H9 (cell line): ENCODE measurements at regions not wholly inside any gene's neighbourhood (a gene's known extent, or its start where the extent isn't known, plus 50 kb on each side); places are given as distances from the start of the nearest gene placed in this dataset.

Experiments used
- DNase-seq: peaks from one replicate; pipeline ENCODE4 v3.0.0-alpha.2; 2017
- H2AFZ ChIP-seq: one replicate; pipeline ENCODE4 v1.6.1; 2013; ENCODE audit warnings: mild to moderate bottlenecking, low read length, control low read depth, moderate library complexity
- H2AK5ac ChIP-seq: 2 replicates; pipeline ENCODE4 v1.6.1; 2013; ENCODE audit warnings: low read length, control low read depth, mixed read lengths; ENCODE audit not compliant: insufficient read length
- H2BK120ac ChIP-seq: one replicate; pipeline ENCODE4 v1.6.1; 2013; ENCODE audit warnings: low read depth, mild to moderate bottlenecking, low read length, control low read depth, inconsistent platforms; ENCODE audit not compliant: poor library complexity, severe bottlenecking
- H2BK12ac ChIP-seq: 2 replicates; pipeline ENCODE4 v1.6.1; 2013; ENCODE audit warnings: low read length, control low read depth, mixed read lengths, low read depth; ENCODE audit not compliant: insufficient read length
- H2BK15ac ChIP-seq: 2 replicates; pipeline ENCODE4 v1.6.1; 2013; ENCODE audit warnings: low read depth, low read length, control low read depth
- H2BK20ac ChIP-seq: one replicate; pipeline ENCODE4 v1.6.1; 2013; ENCODE audit warnings: low read depth, mild to moderate bottlenecking, low read length, control low read depth, inconsistent platforms; ENCODE audit not compliant: poor library complexity, severe bottlenecking
- H2BK5ac ChIP-seq: 2 replicates; pipeline ENCODE4 v1.6.1; 2013; ENCODE audit warnings: low read length, control low read depth, mixed read lengths; ENCODE audit not compliant: insufficient read length
- H3K14ac ChIP-seq: 2 replicates; pipeline ENCODE4 v1.6.1; 2013; ENCODE audit warnings: low read length, control low read depth; ENCODE audit not compliant: insufficient read depth
- H3K18ac ChIP-seq: 2 replicates; pipeline ENCODE4 v1.6.1; 2013; ENCODE audit warnings: low read depth, mild to moderate bottlenecking, mixed read lengths, low read length, control low read depth; ENCODE audit not compliant: insufficient read length
- H3K23ac ChIP-seq: 2 replicates; pipeline ENCODE4 v1.6.1; 2013; ENCODE audit warnings: low read length, control low read depth, mixed read lengths, low read depth; ENCODE audit not compliant: insufficient read length
- H3K23me2 ChIP-seq: 2 replicates; pipeline ENCODE4 v1.6.1; 2013; ENCODE audit warnings: low read depth, mild to moderate bottlenecking, mixed read lengths, low read length, control low read depth; ENCODE audit not compliant: insufficient read length, poor library complexity, severe bottlenecking
- H3K27ac ChIP-seq: 2 replicates; pipeline ENCODE4 v1.5.1; 2013; ENCODE audit warnings: low read length, control low read depth, mixed read lengths, low read depth; ENCODE audit not compliant: insufficient read length
- H3K27me3 ChIP-seq: 2 replicates; pipeline ENCODE4 v1.6.1; 2013; ENCODE audit warnings: low read length, control low read depth, inconsistent platforms; ENCODE audit not compliant: insufficient read depth
- H3K4ac ChIP-seq: 2 replicates; pipeline ENCODE4 v1.6.1; 2013; ENCODE audit warnings: low read depth, mild to moderate bottlenecking, control low read depth, inconsistent platforms, low read length, moderate library complexity
- H3K4me1 ChIP-seq: 2 replicates; pipeline ENCODE4 v1.6.1; 2013; ENCODE audit warnings: low read length, control low read depth, inconsistent platforms; ENCODE audit not compliant: insufficient read depth
- H3K4me2 ChIP-seq: 2 replicates; pipeline ENCODE4 v1.6.1; 2013; ENCODE audit warnings: low read length, control low read depth, mixed read lengths; ENCODE audit not compliant: insufficient read length, insufficient read depth
- H3K56ac ChIP-seq: 2 replicates; pipeline ENCODE4 v1.6.1; 2013; ENCODE audit warnings: low read depth, mild to moderate bottlenecking, mixed read lengths, low read length, control low read depth; ENCODE audit not compliant: insufficient read length
- H3K79me1 ChIP-seq: 2 replicates; pipeline ENCODE4 v1.6.1; 2013; ENCODE audit warnings: low read depth, mild to moderate bottlenecking, moderate library complexity, low read length, control low read depth, inconsistent platforms; ENCODE audit not compliant: insufficient read depth, poor library complexity, severe bottlenecking
- H3K79me2 ChIP-seq: 2 replicates; pipeline ENCODE4 v1.6.1; 2013; ENCODE audit warnings: low read length, control low read depth, inconsistent platforms; ENCODE audit not compliant: insufficient read depth
- H3K9ac ChIP-seq: 2 replicates; pipeline ENCODE4 v1.6.1; 2013; ENCODE audit warnings: low read length, control low read depth, mixed read lengths; ENCODE audit not compliant: insufficient read length; ENCODE audit errors: extremely low read depth
- H3K9me3 ChIP-seq: one replicate; pipeline ENCODE4 v1.6.1; 2013; ENCODE audit warnings: low read depth, low read length, inconsistent platforms; ENCODE audit not compliant: control insufficient read depth
- H3T11ph ChIP-seq: one replicate; pipeline ENCODE4 v1.6.1; 2013; ENCODE audit warnings: mild to moderate bottlenecking, low read length, control low read depth, inconsistent platforms
- H4K20me1 ChIP-seq: one replicate; pipeline ENCODE4 v1.6.1; 2013; ENCODE audit not compliant: control insufficient read depth, insufficient read length, insufficient read depth
- H4K5ac ChIP-seq: 2 replicates; pipeline ENCODE4 v1.6.1; 2013; ENCODE audit warnings: low read depth, mild to moderate bottlenecking, mixed read lengths, low read length, control low read depth; ENCODE audit not compliant: insufficient read length
- H4K8ac ChIP-seq: replicated peaks from 2 replicates; pipeline ENCODE4 v1.6.1; 2013; ENCODE audit warnings: low read length, control low read depth, mixed read lengths, low read depth; ENCODE audit not compliant: insufficient read length
- H4K91ac ChIP-seq: 2 replicates; pipeline ENCODE4 v1.6.1; 2013; ENCODE audit warnings: low read depth, mild to moderate bottlenecking, moderate library complexity, mixed read lengths, low read length, control low read depth; ENCODE audit not compliant: insufficient read length
- H3K27ac Mint-ChIP-seq, 3 experiments: 2 replicates in 2 of 3; 3 replicates in 1 of 3; pipeline ENCODE4 v1.8.0; 2020 to 2021; ENCODE audit warnings: mixed read lengths in 3 of 3, mild to moderate bottlenecking in 1 of 3, moderate library complexity in 1 of 3
- H3K27me3 Mint-ChIP-seq: 2 replicates; pipeline ENCODE4 v1.8.0; 2021; ENCODE audit warnings: low read depth, mild to moderate bottlenecking, moderate library complexity, mixed read lengths
- H3K36me3 Mint-ChIP-seq, 3 experiments: 2 replicates in 2 of 3; 3 replicates in 1 of 3; pipeline ENCODE4 v1.8.0; 2020 to 2021; ENCODE audit warnings: low read depth in 3 of 3, mixed read lengths in 3 of 3; ENCODE audit not compliant: insufficient read depth in 1 of 3
- H3K4me1 Mint-ChIP-seq, 2 experiments: 2 replicates each; pipeline ENCODE4 v1.8.0; 2020; ENCODE audit warnings: mixed read lengths in 2 of 2
- H3K4me3 Mint-ChIP-seq, 2 experiments: 2 replicates in 1 of 2; 3 replicates in 1 of 2; pipeline ENCODE4 v1.8.0; 2020 to 2021; ENCODE audit warnings: mild to moderate bottlenecking in 2 of 2, mixed read lengths in 2 of 2, moderate library complexity in 1 of 2
- H3K9me3 Mint-ChIP-seq, 2 experiments: 2 replicates in 1 of 2; 3 replicates in 1 of 2; pipeline ENCODE4 v1.8.0; 2020; ENCODE audit warnings: mild to moderate bottlenecking in 2 of 2, mixed read lengths in 2 of 2, moderate library complexity in 1 of 2
- CTCF ChIP-seq: fragments of 200-600 bp; sonication (generic); conservative IDR thresholded peaks from 3 replicates; pipeline ENCODE4 v1.8.0; 2021; ENCODE audit warnings: antibody characterized with exemption, mild to moderate bottlenecking
- WGBS: extraction: QIAGEN DNeasy Blood & Tissue Kit; methylation state at CpG from one replicate; pipeline ENCODE4 v1.1.7; 2013; ENCODE audit warnings: missing lambda C conversion rate, low lambda C conversion rate, mixed read lengths; ENCODE audit not compliant: insufficient read length; ENCODE audit errors: extremely low coverage; 5-methylcytosine and 5-hydroxymethylcytosine counted together

GRCh38 chr18:11377766-11378540 lies 228.6 kb upstream of the PIEZO2 start:
- H3K4me1 Mint-ChIP-seq, result no peaks in the 10 kb centered on the region
- Histone ChIP-seq H3K27ac (no peak overlapping the region), H3T11ph (no peak overlapping the region), H2BK15ac (no peak overlapping the region), H4K5ac (no peak overlapping the region), H3K79me1 (no peaks in the 10 kb centered on the region), H2BK120ac (no peak overlapping the region), H2AK5ac (no peak overlapping the region), H3K18ac (no peak overlapping the region), H4K8ac (no peak overlapping the region), H3K14ac (no peak overlapping the region), H2BK20ac (no peak overlapping the region), H3K9ac (no peak overlapping the region), H3K56ac (no peak overlapping the region), H3K9me3 (no peaks in the 10 kb centered on the region), H3K23ac (no peak overlapping the region), H2AFZ (no peak overlapping the region), H3K4ac (no peak overlapping the region), H4K20me1 (no peaks in the 10 kb centered on the region), H4K91ac (no peak overlapping the region), H3K4me2 (no peak overlapping the region), H2BK5ac (no peak overlapping the region), H3K79me2 (no peaks in the 10 kb centered on the region), H2BK12ac (no peak overlapping the region), H3K27me3 (no peaks in the 10 kb centered on the region), H3K23me2 (no peaks in the 10 kb centered on the region), H3K4me1 (no peaks in the 10 kb centered on the region)
- no peaks in the 10 kb centered on the region; a peak in 1 of 7 replicates for H3K36me3 Mint-ChIP-seq
- no peaks in the 10 kb centered on the region for H3K9me3 Mint-ChIP-seq
- WGBS, result no CpG with 5 or more reads among the region's 18 CpGs
- peaks cover 1% of the 10 kb centered on the region; the same call in 1 of the 2 replicates for H3K27me3 Mint-ChIP-seq
- TF ChIP-seq CTCF, result no peak
- no peak for DNase-seq
- no peak overlapping the region; a peak in 1 of 7 replicates for H3K27ac Mint-ChIP-seq
- H3K4me3 Mint-ChIP-seq, result no peak overlapping the region; a peak in 1 of 5 replicates
